HepG2 (cell line): ENCODE measurements at regions not wholly inside any gene's neighbourhood (a gene's known extent, or its start where the extent isn't known, plus 50 kb on each side); places are given as distances from the start of the nearest gene placed in this dataset.

ENCODE experiments used
- ATAC-seq: fragments of 200-7000 bp; cut with Tn5 transposase; 3 replicates; pipeline ENCODE4 v1.9.1; 2020; ENCODE audit warnings: mild to moderate bottlenecking, moderate library complexity
- BruUV-seq: library from RNA; stranded (reverse); fragments of 400-500 nt; replicated peaks from 2 replicates; lab custom pipeline; 2021; lab: Mats Ljungman, UMichigan
- CTCF ChIA-PET: fragments of 300-600 bp; formaldehyde crosslinking; extraction: SDS; loops from one replicate; lab custom pipeline; 2021; ENCODE audit warnings: low total read pairs, inconsistent platforms, low intra/inter-chr PET ratio; lab: Yijun Ruan, JAX
- POLR2A ChIA-PET: fragments of 350-600 bp; sonication (Branson Sonifier 250); formaldehyde crosslinking; loops from one replicate; lab custom pipeline; 2020; ENCODE audit warnings: antibody characterized with exemption, inconsistent platforms; lab: Yijun Ruan, JAX
- DNase-seq: peaks from one replicate; pipeline ENCODE4 v3.0.0-alpha.2; 2015; ENCODE audit warnings: low spot score
- FAIRE-seq: peaks from 3 replicates; lab custom pipeline; 2011; peaks lifted over from hg19 to GRCh38; lab: Jason Lieb, UNC
- H2AFZ ChIP-seq: one replicate; pipeline ENCODE4 v1.6.1; 2011; ENCODE audit warnings: low read length, inconsistent platforms
- H3K27ac ChIP-seq: fragments of 300-600 bp; 3 replicates; pipeline ENCODE4 v1.8.0; 2011; ENCODE audit warnings: mixed run types, mild to moderate bottlenecking, mixed read lengths, low read length, inconsistent platforms; ENCODE audit not compliant: insufficient read depth; ENCODE audit errors: extremely low read length
- H3K27me3 ChIP-seq, 2 experiments: fragments of 200-600 bp in 1 of 2; 2 replicates in 1 of 2; 3 replicates in 1 of 2; pipeline versions ENCODE4 v1.6.0 to v1.8.0; 2011; ENCODE audit warnings: low read length in 2 of 2, mild to moderate bottlenecking in 2 of 2, moderate library complexity in 2 of 2, inconsistent platforms in 1 of 2; ENCODE audit not compliant: insufficient read depth in 2 of 2, control insufficient read depth in 1 of 2
- H3K36me3 ChIP-seq, 2 experiments: fragments of 200-600 bp in 1 of 2; replicated peaks in 1 of 2; 2 replicates in 1 of 2; 3 replicates in 1 of 2; pipeline versions ENCODE4 v1.5.1 to v1.8.0; 2011; ENCODE audit warnings: low read length in 2 of 2, inconsistent platforms in 1 of 2; ENCODE audit not compliant: insufficient read depth in 2 of 2, control insufficient read depth in 1 of 2
- H3K4me1 ChIP-seq: 2 replicates; pipeline ENCODE4 v1.5.1; 2012; ENCODE audit warnings: low read length, inconsistent platforms; ENCODE audit not compliant: insufficient read depth
- H3K4me2 ChIP-seq: 2 replicates; pipeline ENCODE4 v1.6.0; 2011; ENCODE audit warnings: low read depth, low read length, inconsistent platforms
- H3K4me3 ChIP-seq, 3 experiments: fragments of 200-600 bp in 1 of 3; sonication (generic), shearing (Covaris generic) in 1 of 3; replicated peaks in 1 of 3; 2 replicates each; pipeline ENCODE4 v1.5.1; 2011 to 2016; ENCODE audit warnings: low read length in 3 of 3, inconsistent platforms in 2 of 3, low read depth in 2 of 3, mild to moderate bottlenecking in 2 of 3, control low read depth in 1 of 3, mixed read lengths in 1 of 3; ENCODE audit not compliant: insufficient read depth in 1 of 3
- H3K79me2 ChIP-seq: one replicate; pipeline ENCODE4 v1.6.1; 2011; ENCODE audit warnings: low read length, inconsistent platforms; ENCODE audit not compliant: insufficient read depth
- H3K9ac ChIP-seq: 2 replicates; pipeline ENCODE4 v1.6.0; 2011; ENCODE audit warnings: mild to moderate bottlenecking, low read depth, low read length, inconsistent platforms; ENCODE audit not compliant: insufficient read depth
- H3K9me3 ChIP-seq: 2 replicates; pipeline ENCODE4 v1.5.1; 2012; ENCODE audit warnings: mild to moderate bottlenecking, low read length
- H4K20me1 ChIP-seq: 2 replicates; pipeline ENCODE4 v1.6.0; 2011; ENCODE audit warnings: inconsistent platforms, mild to moderate bottlenecking, low read length, moderate library complexity; ENCODE audit not compliant: insufficient read depth
- MIER2 ChIP-seq: IDR thresholded peaks from 2 replicates; pipeline ENCODE4 v1.6.1; 2016; ENCODE audit warnings: missing biosample characterization, missing genetic modification reagents
- NR2F1 ChIP-seq, 2 experiments: fragments of 450-650 bp in 1 of 2; formaldehyde crosslinking in 1 of 2; IDR thresholded peaks; 2 replicates each; pipeline versions ENCODE4 v1.5.0 to v1.6.1; 2016 to 2020; ENCODE audit warnings: mild to moderate bottlenecking in 1 of 2, missing compliant biosample characterization in 1 of 2, missing genetic modification reagents in 1 of 2, moderate library complexity in 1 of 2
- ONECUT2 ChIP-seq: sonication (generic); formaldehyde crosslinking; IDR thresholded peaks from 2 replicates; pipeline ENCODE4 v1.4.0; 2020; ENCODE audit warnings: missing genetic modification reagents
- POLR2G ChIP-seq: fragments of 200-400 bp; formaldehyde crosslinking; IDR thresholded peaks from 2 replicates; pipeline ENCODE4 v1.6.1; 2018; ENCODE audit warnings: mild to moderate bottlenecking, low read depth, low read length, moderate library complexity
- ZFP82 ChIP-seq: sonication (generic); formaldehyde crosslinking; IDR thresholded peaks from 2 replicates; pipeline ENCODE4 v1.5.1; 2020; ENCODE audit warnings: mild to moderate bottlenecking, missing genetic modification reagents, borderline replicate concordance
- ZNF615 ChIP-seq: sonication (generic); formaldehyde crosslinking; IDR thresholded peaks from 2 replicates; pipeline ENCODE4 v1.5.0; 2020; ENCODE audit warnings: mild to moderate bottlenecking, missing genetic modification reagents, borderline replicate concordance
- WGBS: methylation state at CpG from one replicate; pipeline ENCODE4 v1.1.6; 2017; ENCODE audit warnings: low lambda C conversion rate; 5-methylcytosine and 5-hydroxymethylcytosine counted together
- in situ Hi-C: cut with HindIII; loops from 2 replicates; pipeline ENCODE4 v1.10.0; 2017; ENCODE audit warnings: low pct_unique_long_range_greater_than_20kb; ENCODE audit not compliant: extremely low pct_ligation_motif_present
- intact Hi-C: fragments of 100-400 bp; cut with micrococcal nuclease; formaldehyde crosslinking; loops from one replicate; pipeline ENCODE4 v1.10.0; 2022; ENCODE audit not compliant: unreplicated experiment

DNA sequence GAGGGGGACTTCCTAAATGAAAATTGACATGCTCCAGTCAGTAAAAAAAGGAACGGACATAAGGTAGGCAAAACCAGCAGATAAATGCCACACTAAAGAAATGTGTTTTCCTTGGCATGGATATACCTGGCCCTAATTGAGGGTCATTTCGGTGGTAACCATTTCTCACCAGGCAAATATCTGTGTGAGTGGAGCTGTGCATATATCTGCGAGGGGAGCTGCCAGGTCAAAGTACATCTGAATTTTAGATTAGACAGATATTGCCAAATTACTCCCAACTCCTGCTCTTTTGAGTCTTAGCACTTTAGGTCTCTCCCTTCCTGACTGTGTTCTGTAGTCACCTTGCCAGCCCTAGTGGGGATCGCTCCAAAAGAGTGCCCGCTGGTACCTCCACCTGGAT is 204.2 kb downstream of the SH3BP4 start:
- no peak for DNase-seq
- no peaks in the 10 kb centered on the region for H4K20me1 ChIP-seq
- no peaks in the 10 kb centered on the region for H3K9me3 ChIP-seq
- TF ChIP-seq ZNF615 (CRISPR knock-in tag) (no peak), ZFP82 (CRISPR knock-in tag) (no peak), NR2F1 (CRISPR knock-in tag; IDR thresholded peaks at IDR 0.05) (no peak)
- no peak overlapping the region for H3K4me2 ChIP-seq
- intact Hi-C loops (no loop called here), in situ Hi-C loops (no loop called here)
- ChIA-PET CTCF (no interaction called here), POLR2A (no interaction called here)
- no peaks in the 10 kb centered on the region for H3K36me3 ChIP-seq
- H2AFZ ChIP-seq, result no peak overlapping the region
- H3K4me3 ChIP-seq, result no peak overlapping the region
- no peaks in the 10 kb centered on the region for H3K4me1 ChIP-seq
- H3K27me3 ChIP-seq, result peaks cover 0 to 25% of the 10 kb centered on the region in 2 experiments; a peak in 3 of 5 replicates
- H3K27ac ChIP-seq, result no peak overlapping the region
- ATAC-seq, result no peak; the same call in 2 of the 3 replicates
- H3K9ac ChIP-seq, result no peak overlapping the region
- no peak for FAIRE-seq
- H3K79me2 ChIP-seq, result no peaks in the 10 kb centered on the region
- no TSS peak for BruUV-seq
- 33% methylated on average over 5 of the region's 5 CpGs for WGBS

- WGBS, result 25% methylated on average over 9 of the region's 9 CpGs
- no TSS peak for BruUV-seq
- Histone ChIP-seq H3K9ac (no peak overlapping the region), H3K27ac (no peak overlapping the region), H3K4me1 (no peaks in the 10 kb centered on the region), H3K4me2 (no peak overlapping the region), H3K36me3 (no peaks in the 10 kb centered on the region), H3K27me3 (peaks cover 0 to 39% of the 10 kb centered on the region in 2 experiments; a peak in 3 of 5 replicates), H3K79me2 (no peaks in the 10 kb centered on the region), H2AFZ (no peak overlapping the region), H3K4me3 (no peak overlapping the region), H4K20me1 (no peaks in the 10 kb centered on the region), H3K9me3 (no peaks in the 10 kb centered on the region)
- no peak for DNase-seq
- POLR2A ChIA-PET, result no interaction called here
- ATAC-seq, result no peak
- CTCF ChIA-PET, result no interaction called here
- TF ChIP-seq POLR2G (no peak), ONECUT2 (no peak), MIER2 (CRISPR knock-in tag) (no peak)
- in situ Hi-C loops (no loop called here), intact Hi-C loops (no loop called here)
- FAIRE-seq, result no peak
Measured at GRCh38 chr2:235157746-235158482, 206.1 kb downstream of the SH3BP4 start.
